B cell (primary cell): ENCODE measurements at regions not wholly inside any gene's neighbourhood (a gene's known extent, or its start where the extent isn't known, plus 50 kb on each side); places are given as distances from the start of the nearest gene placed in this dataset.

Source experiments
- EZH2 ChIP-seq: IDR thresholded peaks from 2 replicates; pipeline ENCODE4 v1.6.1; 2012; ENCODE audit warnings: borderline replicate concordance, low read depth, mild to moderate bottlenecking, moderate library complexity, low read length; ENCODE audit not compliant: insufficient read depth, poor library complexity, severe bottlenecking
- TF ChIP-seq, protein P1 (sequence below): fragments of 200-600 bp; IDR thresholded peaks from one replicate; pipeline ENCODE4 v1.8.0; 2022; ENCODE audit warnings: antibody characterized with exemption, mild to moderate bottlenecking

DNA sequence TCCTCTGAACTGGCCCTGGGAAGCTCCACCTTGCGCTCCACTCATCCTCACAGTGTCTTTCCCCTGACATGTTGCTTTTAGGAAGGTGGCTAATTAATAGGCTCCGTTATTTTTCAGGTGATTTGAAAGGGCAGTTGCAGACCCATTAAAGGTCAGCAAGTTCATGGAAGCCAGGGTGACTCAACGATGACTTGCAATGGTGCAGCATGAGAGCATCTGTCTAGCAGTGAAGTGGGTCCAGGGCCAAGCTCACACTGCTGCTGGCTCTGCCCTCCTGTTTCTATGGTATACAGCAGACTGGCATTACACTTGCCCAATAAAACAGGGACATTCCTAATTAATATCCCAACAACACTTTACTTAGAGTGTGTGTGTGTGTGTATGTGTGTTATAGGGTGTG, 68.8 kb upstream of the WDR11 start:
- TF ChIP-seq, protein P1, sequence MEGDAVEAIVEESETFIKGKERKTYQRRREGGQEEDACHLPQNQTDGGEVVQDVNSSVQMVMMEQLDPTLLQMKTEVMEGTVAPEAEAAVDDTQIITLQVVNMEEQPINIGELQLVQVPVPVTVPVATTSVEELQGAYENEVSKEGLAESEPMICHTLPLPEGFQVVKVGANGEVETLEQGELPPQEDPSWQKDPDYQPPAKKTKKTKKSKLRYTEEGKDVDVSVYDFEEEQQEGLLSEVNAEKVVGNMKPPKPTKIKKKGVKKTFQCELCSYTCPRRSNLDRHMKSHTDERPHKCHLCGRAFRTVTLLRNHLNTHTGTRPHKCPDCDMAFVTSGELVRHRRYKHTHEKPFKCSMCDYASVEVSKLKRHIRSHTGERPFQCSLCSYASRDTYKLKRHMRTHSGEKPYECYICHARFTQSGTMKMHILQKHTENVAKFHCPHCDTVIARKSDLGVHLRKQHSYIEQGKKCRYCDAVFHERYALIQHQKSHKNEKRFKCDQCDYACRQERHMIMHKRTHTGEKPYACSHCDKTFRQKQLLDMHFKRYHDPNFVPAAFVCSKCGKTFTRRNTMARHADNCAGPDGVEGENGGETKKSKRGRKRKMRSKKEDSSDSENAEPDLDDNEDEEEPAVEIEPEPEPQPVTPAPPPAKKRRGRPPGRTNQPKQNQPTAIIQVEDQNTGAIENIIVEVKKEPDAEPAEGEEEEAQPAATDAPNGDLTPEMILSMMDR, result no peak
- TF ChIP-seq EZH2, result no peak
